ENCODE measurements at regions not wholly inside any gene's neighbourhood (a gene's known extent, or its start where the extent isn't known, plus 50 kb on each side); places are given as distances from the start of the nearest gene placed in this dataset.

DNA sequence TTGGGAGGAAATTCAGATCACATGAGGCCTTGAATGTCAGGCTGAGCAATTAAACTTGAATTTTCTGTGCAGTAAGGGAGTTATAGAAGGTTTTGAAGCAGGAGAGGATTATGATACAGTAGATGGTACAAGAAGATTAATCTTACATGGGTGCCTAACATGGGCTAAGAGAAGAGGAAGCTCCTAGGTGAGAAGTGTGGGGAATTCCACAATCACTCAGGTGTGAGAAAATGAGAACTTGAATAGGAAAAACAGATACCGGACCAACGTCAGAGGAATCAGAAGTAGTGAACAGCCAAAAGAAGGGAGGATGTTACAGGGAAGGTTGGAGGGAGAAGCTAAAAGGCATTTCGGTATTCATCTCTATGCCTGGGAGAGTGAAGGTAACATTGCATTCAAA lies 250.7 kb upstream of the SLC35B3 start:
- ChIA-PET POLR2A (no interaction called here), CTCF (no interaction called here)
- Mint-ChIP-seq H3K4me3 (no peak overlapping the region), H3K9me3 (peaks cover 0 to 6% (median 0%) of the 10 kb centered on the region in 11 donors), H3K27ac (no peak overlapping the region), H3K36me3 (no peaks in the 10 kb centered on the region), H3K4me1 (no peaks in the 10 kb centered on the region), H3K27me3 (peaks cover 0 to 5% (median 0%) of the 10 kb centered on the region in 5 donors)
- H3K36me3 ChIP-seq (ENCODE audit: control insufficient read depth in 2 of 3, insufficient read depth in 3 of 3, low read length in 3 of 3), result no peaks in the 10 kb centered on the region
- ATAC-seq, result no peak
- no peak overlapping the region for H3K4me3 ChIP-seq (ENCODE audit: low read length)
- no peak for DNase-seq
- no peaks in the 10 kb centered on the region for H3K27me3 ChIP-seq (ENCODE audit: control insufficient read depth in 2 of 2, insufficient read depth in 2 of 2, low read length in 2 of 2)
- no peaks in the 10 kb centered on the region for H3K9me3 ChIP-seq (ENCODE audit: control insufficient read depth in 2 of 3, low read length in 3 of 3)
- no peaks in the 10 kb centered on the region for H3K4me1 ChIP-seq (ENCODE audit: control insufficient read depth in 2 of 2, insufficient read depth in 2 of 2, low read length in 2 of 2)
- no peak overlapping the region for H3K27ac ChIP-seq (ENCODE audit: low read depth, low read length)
- intact Hi-C loops (cut with micrococcal nuclease), result no loop called here

DNA sequence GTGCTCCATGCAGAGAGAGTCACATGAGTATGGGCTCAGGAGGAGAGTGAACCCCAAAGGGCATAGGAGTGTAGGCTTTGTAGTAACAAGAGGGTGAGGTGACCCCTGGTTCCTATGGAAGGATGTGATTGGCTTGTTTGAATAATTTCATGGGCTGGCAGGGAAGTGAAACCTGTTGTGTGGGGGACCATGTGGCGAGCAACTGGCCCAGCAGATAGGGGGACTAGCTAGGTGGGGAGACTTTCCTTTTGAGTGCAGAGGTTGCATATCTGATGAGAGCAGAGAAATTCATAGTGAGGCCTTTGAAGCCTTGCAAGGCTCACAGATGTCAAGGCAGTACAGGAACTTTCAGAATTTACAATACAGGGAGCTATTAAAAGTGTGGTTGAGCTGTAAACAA lies 247.9 kb upstream of the SLC35B3 start:
- Histone ChIP-seq H3K27me3 (ENCODE audit: control insufficient read depth in 2 of 2, insufficient read depth in 2 of 2, low read length in 2 of 2) (no peaks in the 10 kb centered on the region), H3K9me3 (ENCODE audit: control insufficient read depth in 2 of 3, low read length in 3 of 3) (no peaks in the 10 kb centered on the region), H3K4me3 (ENCODE audit: low read length) (no peak overlapping the region), H3K27ac (ENCODE audit: low read depth, low read length) (no peak overlapping the region), H3K36me3 (ENCODE audit: control insufficient read depth in 2 of 3, insufficient read depth in 3 of 3, low read length in 3 of 3) (no peaks in the 10 kb centered on the region), H3K4me1 (ENCODE audit: control insufficient read depth in 2 of 2, insufficient read depth in 2 of 2, low read length in 2 of 2) (no peaks in the 10 kb centered on the region)
- intact Hi-C loops (cut with micrococcal nuclease), result no loop called here
- H3K36me3 Mint-ChIP-seq, result no peaks in the 10 kb centered on the region
- ATAC-seq (no peak), DNase-seq (no peak)
- H3K27ac Mint-ChIP-seq, result no peak overlapping the region
- CTCF ChIA-PET, result no interaction called here
- peaks cover 0 to 12% (median 2%) of the 10 kb centered on the region in 11 donors for H3K9me3 Mint-ChIP-seq
- POLR2A ChIA-PET, result no interaction called here
- no peaks in the 10 kb centered on the region for H3K27me3 Mint-ChIP-seq
- H3K4me3 Mint-ChIP-seq, result no peak overlapping the region
- no peaks in the 10 kb centered on the region for H3K4me1 Mint-ChIP-seq

DNA sequence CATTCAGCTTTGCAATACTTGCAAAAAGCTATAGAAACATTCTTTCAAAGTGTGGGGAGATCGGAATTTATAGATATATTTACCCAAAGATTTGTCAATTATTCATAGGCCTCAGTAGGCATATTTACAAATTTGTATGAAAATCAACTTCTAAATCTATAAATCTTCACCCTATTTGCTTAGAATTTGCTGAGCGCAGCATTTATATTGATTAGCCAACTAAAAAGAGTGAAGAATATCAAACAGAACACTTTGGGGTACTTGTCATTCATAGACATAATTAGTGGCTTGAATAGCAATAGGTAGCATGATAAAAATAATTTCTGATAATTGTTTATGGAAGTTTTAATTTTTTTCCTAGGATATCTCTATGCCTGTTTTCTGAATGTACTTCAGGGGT lies 244.5 kb upstream of the SLC35B3 start:
- no peaks in the 10 kb centered on the region for H3K27me3 ChIP-seq (ENCODE audit: control insufficient read depth in 2 of 2, insufficient read depth in 2 of 2, low read length in 2 of 2)
- Mint-ChIP-seq H3K4me3 (no peak overlapping the region), H3K36me3 (no peaks in the 10 kb centered on the region), H3K27me3 (no peaks in the 10 kb centered on the region), H3K9me3 (peaks cover 0 to 20% (median 6%) of the 10 kb centered on the region in 11 donors), H3K4me1 (no peaks in the 10 kb centered on the region), H3K27ac (no peak overlapping the region)
- no peak overlapping the region for H3K4me3 ChIP-seq (ENCODE audit: low read length)
- DNase-seq (no peak), ATAC-seq (no peak)
- H3K4me1 ChIP-seq (ENCODE audit: control insufficient read depth in 2 of 2, insufficient read depth in 2 of 2, low read length in 2 of 2), result no peaks in the 10 kb centered on the region
- H3K27ac ChIP-seq (ENCODE audit: low read depth, low read length), result no peak overlapping the region
- no peaks in the 10 kb centered on the region for H3K9me3 ChIP-seq (ENCODE audit: control insufficient read depth in 2 of 3, low read length in 3 of 3)
- intact Hi-C loops (cut with micrococcal nuclease), result no loop called here
- no peaks in the 10 kb centered on the region for H3K36me3 ChIP-seq (ENCODE audit: control insufficient read depth in 2 of 3, insufficient read depth in 3 of 3, low read length in 3 of 3)
- ChIA-PET CTCF (interaction anchor here (0.6 kb wide), 1 partner anchor 189 kb away, joined by 3 read pairs; no protein-coding TSS in a partner anchor), POLR2A (no interaction called here)

DNA sequence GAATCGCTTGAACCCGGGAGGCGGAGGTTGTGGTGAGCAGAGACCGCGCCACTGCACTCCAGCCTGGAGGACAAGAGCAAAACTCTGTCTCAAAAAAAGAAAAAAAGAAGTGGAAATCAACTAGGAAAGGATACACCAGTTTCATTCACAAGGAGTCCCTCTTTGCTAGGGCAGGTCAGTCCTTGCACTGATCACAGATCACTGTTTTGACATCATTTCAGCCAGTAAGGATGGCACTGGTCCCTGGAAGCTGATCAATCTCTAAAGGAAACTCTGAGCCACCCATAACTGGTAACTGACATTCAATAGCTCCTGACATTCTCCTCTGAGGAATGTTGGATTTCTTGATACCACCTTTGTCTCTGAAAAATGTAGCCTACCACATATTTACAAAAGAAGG lies 243.1 kb upstream of the SLC35B3 start:
- Mint-ChIP-seq H3K27me3 (no peaks in the 10 kb centered on the region), H3K4me1 (no peaks in the 10 kb centered on the region), H3K4me3 (no peak overlapping the region), H3K9me3 (peaks cover 0 to 20% (median 6%) of the 10 kb centered on the region in 11 donors), H3K36me3 (no peaks in the 10 kb centered on the region), H3K27ac (no peak overlapping the region)
- Histone ChIP-seq H3K27ac (ENCODE audit: low read depth, low read length) (no peak overlapping the region), H3K4me1 (ENCODE audit: control insufficient read depth in 2 of 2, insufficient read depth in 2 of 2, low read length in 2 of 2) (no peaks in the 10 kb centered on the region), H3K36me3 (ENCODE audit: control insufficient read depth in 2 of 3, insufficient read depth in 3 of 3, low read length in 3 of 3) (no peaks in the 10 kb centered on the region), H3K4me3 (ENCODE audit: low read length) (no peak overlapping the region), H3K9me3 (ENCODE audit: control insufficient read depth in 2 of 3, low read length in 3 of 3) (no peaks in the 10 kb centered on the region), H3K27me3 (ENCODE audit: control insufficient read depth in 2 of 2, insufficient read depth in 2 of 2, low read length in 2 of 2) (no peaks in the 10 kb centered on the region)
- ATAC-seq (no peak), DNase-seq (no peak)
- intact Hi-C loops (cut with micrococcal nuclease), result no loop called here
- CTCF ChIA-PET, result no interaction called here
- POLR2A ChIA-PET, result no interaction called here

DNA sequence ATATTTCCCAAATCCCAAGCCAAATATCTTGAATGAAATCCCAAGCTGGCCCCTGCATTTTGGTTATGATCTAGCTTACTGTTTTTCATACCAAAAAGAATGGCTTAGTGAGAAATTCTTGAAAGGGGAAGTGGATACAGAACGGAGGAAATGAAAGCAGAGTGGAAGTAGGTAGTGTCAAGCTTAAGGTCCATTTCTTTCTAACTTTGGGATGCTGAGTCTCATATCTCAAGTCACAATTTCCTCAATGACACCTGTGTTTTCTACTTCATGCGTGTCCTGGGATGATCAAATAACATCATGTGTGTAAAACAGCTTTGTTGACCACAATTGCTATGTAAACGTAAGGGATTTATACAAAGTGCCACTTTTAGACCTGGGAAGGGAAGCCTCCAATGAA lies 238.8 kb upstream of the SLC35B3 start:
- Mint-ChIP-seq H3K4me1 (peaks cover 0 to 3% (median 0%) of the 10 kb centered on the region in 7 donors), H3K36me3 (no peaks in the 10 kb centered on the region), H3K9me3 (peaks cover 0 to 18% (median 4%) of the 10 kb centered on the region in 11 donors), H3K27ac (no peak overlapping the region), H3K4me3 (no peak overlapping the region), H3K27me3 (no peaks in the 10 kb centered on the region)
- ATAC-seq (peak; percentile 34), DNase-seq (no peak)
- no peaks in the 10 kb centered on the region for H3K4me1 ChIP-seq (ENCODE audit: control insufficient read depth in 2 of 2, insufficient read depth in 2 of 2, low read length in 2 of 2)
- no peak overlapping the region for H3K27ac ChIP-seq (ENCODE audit: low read depth, low read length)
- intact Hi-C loops (cut with micrococcal nuclease), result no loop called here
- ChIA-PET POLR2A (no interaction called here), CTCF (no interaction called here)
- no peaks in the 10 kb centered on the region for H3K36me3 ChIP-seq (ENCODE audit: control insufficient read depth in 2 of 3, insufficient read depth in 3 of 3, low read length in 3 of 3)
- no peaks in the 10 kb centered on the region for H3K27me3 ChIP-seq (ENCODE audit: control insufficient read depth in 2 of 2, insufficient read depth in 2 of 2, low read length in 2 of 2)
- no peak overlapping the region for H3K4me3 ChIP-seq (ENCODE audit: low read length)
- H3K9me3 ChIP-seq (ENCODE audit: control insufficient read depth in 2 of 3, low read length in 3 of 3), result no peaks in the 10 kb centered on the region

DNA sequence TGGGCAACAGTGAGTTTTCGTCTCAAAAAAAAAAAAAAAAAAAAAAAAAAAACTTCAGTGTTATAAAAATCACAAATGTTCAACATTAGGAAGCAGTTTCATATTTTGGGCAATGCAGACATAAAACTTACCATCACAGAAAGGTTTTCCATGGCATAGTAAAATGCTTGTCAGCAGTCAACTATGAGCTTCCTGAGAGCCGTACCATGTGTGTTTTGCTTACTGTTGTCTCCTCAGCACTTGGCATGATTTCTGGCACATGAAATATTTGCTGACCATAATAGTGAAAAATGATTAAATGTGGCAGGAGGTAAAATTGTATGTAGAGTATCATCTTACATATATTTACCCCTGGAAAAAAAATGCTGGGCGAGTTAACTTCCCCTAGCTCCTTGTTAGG lies 237.5 kb upstream of the SLC35B3 start:
- no peaks in the 10 kb centered on the region for H3K27me3 Mint-ChIP-seq
- DNase-seq (no peak), ATAC-seq (no peak)
- peaks cover 0 to 18% (median 3%) of the 10 kb centered on the region in 11 donors for H3K9me3 Mint-ChIP-seq
- H3K4me1 ChIP-seq (ENCODE audit: control insufficient read depth in 2 of 2, insufficient read depth in 2 of 2, low read length in 2 of 2), result no peaks in the 10 kb centered on the region
- no peaks in the 10 kb centered on the region for H3K36me3 Mint-ChIP-seq
- H3K36me3 ChIP-seq (ENCODE audit: control insufficient read depth in 2 of 3, insufficient read depth in 3 of 3, low read length in 3 of 3), result no peaks in the 10 kb centered on the region
- H3K27ac ChIP-seq (ENCODE audit: low read depth, low read length), result no peak overlapping the region
- ChIA-PET POLR2A (no interaction called here), CTCF (no interaction called here)
- no peak overlapping the region for H3K4me3 Mint-ChIP-seq
- no peak overlapping the region for H3K4me3 ChIP-seq (ENCODE audit: low read length)
- H3K27ac Mint-ChIP-seq, result no peak overlapping the region
- no peaks in the 10 kb centered on the region for H3K27me3 ChIP-seq (ENCODE audit: control insufficient read depth in 2 of 2, insufficient read depth in 2 of 2, low read length in 2 of 2)
- intact Hi-C loops (cut with micrococcal nuclease), result no loop called here
- peaks cover 0 to 13% (median 0%) of the 10 kb centered on the region in 7 donors for H3K4me1 Mint-ChIP-seq
- no peaks in the 10 kb centered on the region for H3K9me3 ChIP-seq (ENCODE audit: control insufficient read depth in 2 of 3, low read length in 3 of 3)

DNA sequence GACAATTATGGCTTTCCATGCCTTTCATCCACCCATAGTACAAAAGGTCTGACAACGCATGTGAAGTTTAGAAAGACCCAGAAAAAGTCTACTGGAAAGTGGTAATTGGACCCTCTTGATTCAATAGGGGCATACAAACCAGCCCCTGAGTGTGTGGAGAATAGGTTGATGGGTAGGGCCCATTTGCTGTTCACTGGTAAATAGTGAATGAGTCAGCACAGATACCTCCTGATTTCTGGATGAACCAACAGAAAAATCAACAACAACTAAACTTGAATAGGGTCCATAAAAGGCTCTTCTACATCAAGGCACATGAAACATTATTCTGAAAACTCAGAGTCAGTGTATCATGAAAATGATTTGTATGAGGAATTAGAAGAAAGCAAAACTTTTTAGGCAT lies 235.4 kb upstream of the SLC35B3 start:
- H3K36me3 Mint-ChIP-seq, result no peaks in the 10 kb centered on the region
- no peak overlapping the region for H3K4me3 Mint-ChIP-seq
- Histone ChIP-seq H3K27me3 (ENCODE audit: control insufficient read depth in 2 of 2, insufficient read depth in 2 of 2, low read length in 2 of 2) (no peaks in the 10 kb centered on the region), H3K36me3 (ENCODE audit: control insufficient read depth in 2 of 3, insufficient read depth in 3 of 3, low read length in 3 of 3) (no peaks in the 10 kb centered on the region), H3K4me3 (ENCODE audit: low read length) (no peak overlapping the region), H3K4me1 (ENCODE audit: control insufficient read depth in 2 of 2, insufficient read depth in 2 of 2, low read length in 2 of 2) (no peaks in the 10 kb centered on the region), H3K27ac (ENCODE audit: low read depth, low read length) (no peak overlapping the region), H3K9me3 (ENCODE audit: control insufficient read depth in 2 of 3, low read length in 3 of 3) (no peaks in the 10 kb centered on the region)
- H3K27me3 Mint-ChIP-seq, result no peaks in the 10 kb centered on the region
- POLR2A ChIA-PET, result no interaction called here
- H3K9me3 Mint-ChIP-seq, result peaks cover 0 to 20% (median 0%) of the 10 kb centered on the region in 11 donors
- peaks cover 0 to 16% (median 0%) of the 10 kb centered on the region in 7 donors for H3K4me1 Mint-ChIP-seq
- CTCF ChIA-PET, result no interaction called here
- intact Hi-C loops (cut with micrococcal nuclease), result no loop called here
- ATAC-seq (no peak), DNase-seq (no peak)
- no peak overlapping the region for H3K27ac Mint-ChIP-seq
